Right atrium auricular region (tissue), 2 donors: ENCODE measurements at regions not wholly inside any gene's neighbourhood (a gene's known extent, or its start where the extent isn't known, plus 50 kb on each side); places are given as distances from the start of the nearest gene placed in this dataset.

Experiments used
- DNase-seq: peaks from one replicate; pipeline ENCODE4 v3.0.0-alpha.2; 2019; ENCODE audit warnings: low spot score
- H3K27ac ChIP-seq, 2 donors: fragments of 200-600 bp; sonication (generic); 1 replicate in 1 of 2; 2 replicates in 1 of 2; pipeline ENCODE4 v1.5.1; 2016 to 2019
- H3K27me3 ChIP-seq, 2 donors: fragments of 200-600 bp; sonication (generic); one replicate each; pipeline versions ENCODE4 v1.5.1 to v1.6.0; 2017 to 2019
- H3K36me3 ChIP-seq: fragments of 200-600 bp; sonication (generic); one replicate; pipeline ENCODE4 v1.5.1; 2016
- H3K4me1 ChIP-seq, 2 donors: fragments of 200-600 bp; sonication (generic); one replicate each; pipeline versions ENCODE4 v1.5.1 to v1.6.0; 2017 to 2019
- H3K4me3 ChIP-seq, 2 donors: fragments of 200-600 bp; sonication (generic); 1 replicate in 1 of 2; 2 replicates in 1 of 2; pipeline ENCODE4 v1.5.1; 2017 to 2019; ENCODE audit warnings: mild to moderate bottlenecking in 1 of 2, moderate library complexity in 1 of 2
- H3K9me3 ChIP-seq, 2 donors: fragments of 200-600 bp; sonication (generic); one replicate each; pipeline ENCODE4 v1.5.1; 2019
- CTCF ChIP-seq, 2 donors: fragments of 200-600 bp; sonication (generic); IDR thresholded peaks; one replicate each; pipeline ENCODE4 v1.5.1; 2019; ENCODE audit warnings: antibody characterized with exemption in 2 of 2

GRCh38 chr5:18314192-18314778 is 680.0 kb downstream of the TAF11L14 start:
- peak; percentile 37 to 72 for TF ChIP-seq CTCF (IDR thresholded peaks at IDR 0.05)
- Histone ChIP-seq H3K36me3 (no peaks in the 10 kb centered on the region), H3K4me3 (no peak overlapping the region), H3K27me3 (no peaks in the 10 kb centered on the region), H3K9me3 (no peaks in the 10 kb centered on the region), H3K27ac (no peak overlapping the region), H3K4me1 (no peaks in the 10 kb centered on the region)
- no peak for DNase-seq

- H3K36me3 ChIP-seq, result no peaks in the 10 kb centered on the region
- DNase-seq, result no peak
- no peak for TF ChIP-seq CTCF (IDR thresholded peaks at IDR 0.05)
- H3K9me3 ChIP-seq, result no peaks in the 10 kb centered on the region
- H3K4me1 ChIP-seq, result no peaks in the 10 kb centered on the region
- H3K27me3 ChIP-seq, result no peaks in the 10 kb centered on the region
- no peak overlapping the region for H3K27ac ChIP-seq
- H3K4me3 ChIP-seq, result no peak overlapping the region
Measured at GRCh38 chr5:18321262-18321942, 687.1 kb downstream of the TAF11L14 start.

GRCh38 chr5:18323891-18324290 is 689.6 kb downstream of the TAF11L14 start:
- no peak for DNase-seq
- no peaks in the 10 kb centered on the region for H3K4me1 ChIP-seq
- TF ChIP-seq CTCF (IDR thresholded peaks at IDR 0.05), result no peak
- H3K9me3 ChIP-seq, result no peaks in the 10 kb centered on the region
- no peaks in the 10 kb centered on the region for H3K27me3 ChIP-seq
- H3K27ac ChIP-seq, result no peak overlapping the region
- H3K36me3 ChIP-seq, result no peaks in the 10 kb centered on the region
- no peak overlapping the region for H3K4me3 ChIP-seq

- no peak for TF ChIP-seq CTCF (IDR thresholded peaks at IDR 0.05)
- no peaks in the 10 kb centered on the region for H3K4me1 ChIP-seq
- DNase-seq, result no peak
Measured at GRCh38 chr5:18325431-18325830, 691.2 kb downstream of the TAF11L14 start.

GRCh38 chr5:18329328-18329727 is 695.1 kb downstream of the TAF11L14 start:
- no peak for TF ChIP-seq CTCF (IDR thresholded peaks at IDR 0.05)
- H3K4me1 ChIP-seq, result no peaks in the 10 kb centered on the region
- no peaks in the 10 kb centered on the region for H3K27me3 ChIP-seq
- peaks cover 0 to 4% of the 10 kb centered on the region in 2 donors for H3K9me3 ChIP-seq
- no peak overlapping the region for H3K4me3 ChIP-seq
- H3K27ac ChIP-seq, result no peak overlapping the region
- no peak for DNase-seq
- H3K36me3 ChIP-seq, result no peaks in the 10 kb centered on the region

More at GRCh38 chr5:18325431-18325830, 691.2 kb downstream of the TAF11L14 start:
- H3K9me3 ChIP-seq, result no peaks in the 10 kb centered on the region
- no peaks in the 10 kb centered on the region for H3K27me3 ChIP-seq
- H3K36me3 ChIP-seq, result no peaks in the 10 kb centered on the region
- no peak overlapping the region for H3K4me3 ChIP-seq
- no peak overlapping the region for H3K27ac ChIP-seq
